ENCODE measurements at regions not wholly inside any gene's neighbourhood (a gene's known extent, or its start where the extent isn't known, plus 50 kb on each side); places are given as distances from the start of the nearest gene placed in this dataset.

DNA sequence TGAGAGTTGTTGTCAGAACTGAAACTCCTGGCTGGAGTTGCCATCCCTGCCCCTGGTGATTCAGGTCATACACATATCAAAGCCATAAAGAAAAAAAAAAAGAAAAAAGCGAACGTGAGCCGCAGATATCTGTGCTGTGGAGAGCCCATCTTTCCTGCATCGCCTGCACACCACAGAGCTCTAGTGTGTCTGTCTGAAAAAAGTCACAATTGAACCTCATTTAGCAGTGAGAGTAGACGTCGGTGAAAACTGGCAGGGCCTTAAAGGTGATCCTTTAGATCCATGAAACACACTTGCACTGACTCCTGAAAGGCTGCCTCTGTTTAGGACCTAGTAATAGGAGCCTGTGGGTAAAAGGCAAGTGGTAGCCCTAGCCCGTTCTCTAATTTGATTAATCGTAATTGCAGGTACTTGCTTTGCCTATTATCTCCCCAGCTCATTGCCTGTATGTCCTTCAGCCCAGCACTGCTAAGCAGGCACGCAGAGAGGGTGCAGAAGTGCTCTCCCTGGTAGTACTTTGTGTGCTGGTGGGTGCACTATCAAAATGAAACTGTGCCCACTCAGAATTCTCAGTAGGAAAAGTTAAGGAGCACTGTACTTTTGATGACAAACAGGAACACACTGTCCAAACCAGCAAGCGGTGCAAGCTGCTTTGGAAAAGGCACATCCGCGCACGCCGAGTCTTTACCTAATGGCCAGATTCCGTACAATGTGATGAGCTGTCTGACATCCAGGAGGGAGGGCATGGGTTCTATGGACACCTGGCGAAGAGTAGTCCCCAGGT is 103.5 kb upstream of the ASB18 start:
- TF ChIP-seq EZH2 (IDR thresholded peaks at IDR 0.05; ENCODE audit: borderline replicate concordance) (no peak), CTCF (IDR thresholded peaks at IDR 0.05; ENCODE audit: poor library complexity) (no peak), EZH2phosphoT487 (IDR thresholded peaks at IDR 0.05; ENCODE audit: low read depth, severe bottlenecking, unreplicated experiment) (no peak)

Measured in hepatocyte (in vitro differentiated cells).